HG03025 (cell line): ENCODE measurements at regions not wholly inside any gene's neighbourhood (a gene's known extent, or its start where the extent isn't known, plus 50 kb on each side); places are given as distances from the start of the nearest gene placed in this dataset.

ENCODE experiments used
- ATAC-seq: cut with Tn5 transposase; IDR thresholded peaks from one replicate; pipeline ENCODE4 v1.9.1; 2021; ENCODE audit warnings: mild to moderate bottlenecking, moderate library complexity; ENCODE audit not compliant: unreplicated experiment, low FRiP score

DNA sequence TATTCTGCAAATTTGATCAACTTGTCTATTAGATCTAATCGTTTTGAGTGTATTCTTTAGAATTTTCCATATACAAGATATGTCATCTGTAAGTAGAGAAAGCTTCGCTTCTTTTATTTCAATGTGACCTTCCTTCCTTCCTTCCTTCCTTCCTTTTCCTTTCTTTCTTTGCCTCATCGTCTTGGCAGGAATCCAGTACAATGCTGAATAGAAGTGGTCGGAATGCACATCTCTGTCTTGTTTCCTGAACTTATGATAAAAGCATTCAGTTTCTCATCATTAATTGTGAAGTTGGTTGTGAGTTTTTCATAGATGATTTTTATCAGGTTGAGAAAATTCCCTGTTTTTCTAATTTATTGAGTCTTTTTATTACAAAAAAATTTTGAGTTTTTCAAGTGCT, 300.7 kb upstream of the ZNF32 start:
- no peak for ATAC-seq

DNA sequence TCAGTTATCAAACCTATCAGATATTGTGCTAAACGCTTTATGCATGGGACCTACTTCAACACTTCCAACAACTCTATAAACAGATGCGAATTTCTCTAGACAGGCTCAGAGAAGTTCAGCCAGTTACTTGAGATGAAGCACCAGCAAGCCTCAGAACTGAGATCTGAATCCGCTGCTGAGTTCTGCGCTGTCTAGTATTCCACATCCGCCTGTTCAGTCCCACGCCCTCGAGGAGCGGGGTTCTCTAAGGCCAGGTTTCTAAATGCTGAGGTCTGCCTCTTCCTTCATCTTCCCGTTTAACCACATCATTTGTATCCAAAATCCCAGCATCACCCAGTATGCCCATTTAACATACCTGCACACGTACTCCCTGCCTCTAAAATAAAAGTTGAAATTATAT, 297.8 kb upstream of the ZNF32 start:
- no peak for ATAC-seq

- no peak for ATAC-seq
These were observed 297.2 kb upstream of the ZNF32 start for GRCh38 chr10:43945908-43946307.

DNA sequence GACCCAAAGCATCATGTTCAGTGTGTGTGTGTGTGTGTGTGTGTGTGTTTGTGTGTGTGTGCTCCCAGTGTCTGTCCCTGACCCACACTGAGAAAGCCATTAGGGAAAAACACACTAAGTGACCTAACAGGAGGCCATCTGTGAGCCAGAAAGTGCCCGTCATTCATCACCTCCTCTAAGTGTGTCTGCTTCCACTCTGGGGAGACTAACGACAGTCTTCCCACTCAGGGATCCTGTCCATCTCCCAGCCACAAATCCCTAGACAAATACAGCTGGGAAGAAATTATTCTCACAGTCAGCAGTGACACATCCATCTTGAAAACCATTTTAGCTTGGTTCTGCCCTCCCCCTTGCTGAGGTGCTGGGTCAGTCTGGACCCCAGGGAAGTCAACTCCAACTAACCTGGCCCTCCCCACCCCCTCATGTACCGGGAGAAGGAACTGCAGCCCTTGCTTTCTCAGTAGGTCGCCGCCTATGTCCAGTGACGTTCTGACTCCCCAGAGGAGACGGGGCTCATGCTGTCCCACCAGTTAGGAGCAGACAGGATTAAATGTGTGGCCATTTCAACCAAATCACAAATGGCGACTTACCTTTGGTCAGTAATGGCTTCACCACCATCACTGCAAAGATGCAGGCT, 296.5 kb upstream of the ZNF32 start:
- no peak for ATAC-seq

DNA sequence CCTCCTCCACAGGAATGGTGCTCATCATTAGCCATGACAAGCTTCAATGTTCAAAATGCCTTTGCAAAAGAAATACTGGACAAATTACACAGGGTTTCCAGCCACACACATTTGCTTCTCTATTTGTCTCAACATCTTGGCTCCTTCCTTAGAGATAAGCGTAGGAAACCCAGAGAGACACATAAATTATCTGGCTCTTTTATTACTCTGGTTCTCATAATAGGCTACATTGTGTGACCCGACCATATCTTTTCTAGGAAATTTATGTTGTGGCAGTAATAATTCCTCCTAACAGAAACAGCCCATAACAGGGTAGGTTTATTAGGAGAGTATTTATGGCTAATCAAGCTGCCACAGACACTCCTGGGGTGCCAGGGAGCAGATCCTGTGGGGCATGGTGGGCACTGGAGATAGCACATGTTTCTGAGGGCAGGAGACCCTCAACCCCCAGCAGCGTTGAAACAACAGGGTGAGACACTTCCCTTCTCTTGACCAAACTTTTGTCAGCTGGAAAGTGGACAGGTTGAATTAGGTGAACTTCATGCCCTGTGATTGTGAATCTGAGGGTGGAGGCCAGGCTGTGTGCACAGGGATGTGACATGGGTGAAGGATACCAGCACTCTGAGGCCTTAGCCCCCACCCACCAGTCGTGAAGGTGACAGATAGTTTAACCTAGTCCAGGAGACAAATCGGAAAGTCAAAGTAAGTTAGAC, 295.9 kb upstream of the ZNF32 start:
- ATAC-seq, result no peak

GRCh38 chr10:43943818-43944360, 295.2 kb upstream of the ZNF32 start:
- ATAC-seq, result no peak

GRCh38 chr10:43943119-43943817, 294.6 kb upstream of the ZNF32 start:
- no peak for ATAC-seq

DNA sequence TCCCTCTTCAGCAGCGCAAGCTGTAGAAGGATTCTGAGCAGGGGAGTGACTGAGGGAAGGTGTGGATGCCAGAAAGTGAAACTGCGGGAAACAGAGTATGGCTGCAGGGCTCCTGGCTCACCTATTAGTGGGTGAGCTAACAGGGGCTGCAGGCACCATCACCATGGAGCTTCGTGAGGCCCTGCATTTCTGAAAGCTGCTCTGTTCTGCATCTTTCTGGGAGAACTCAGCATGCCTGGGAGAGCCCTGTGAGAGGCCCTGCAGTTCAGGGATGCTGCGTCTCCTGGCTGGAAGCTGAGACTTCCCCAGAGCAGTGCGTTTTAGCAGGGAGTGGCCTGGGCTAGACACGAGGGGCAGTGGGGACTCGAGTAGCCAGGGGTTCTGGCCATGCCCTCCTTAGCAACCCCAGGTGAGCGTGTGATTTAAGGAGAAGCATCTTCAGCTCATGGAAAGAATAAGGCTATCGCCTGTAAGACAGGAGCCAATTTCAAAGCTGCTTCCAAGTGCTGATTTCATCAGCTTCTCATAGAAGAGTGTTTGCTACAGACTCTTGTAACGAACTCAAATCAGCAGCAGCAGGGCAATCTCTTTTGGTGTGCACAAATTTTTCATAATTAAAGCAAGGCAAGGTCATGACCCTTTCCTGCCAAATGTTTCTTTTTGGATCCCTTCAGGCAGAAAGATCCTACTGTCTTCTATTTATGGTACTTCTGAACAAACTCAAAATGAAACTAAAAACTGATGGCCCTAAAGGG, 293.6 kb upstream of the ZNF32 start:
- no peak for ATAC-seq

DNA sequence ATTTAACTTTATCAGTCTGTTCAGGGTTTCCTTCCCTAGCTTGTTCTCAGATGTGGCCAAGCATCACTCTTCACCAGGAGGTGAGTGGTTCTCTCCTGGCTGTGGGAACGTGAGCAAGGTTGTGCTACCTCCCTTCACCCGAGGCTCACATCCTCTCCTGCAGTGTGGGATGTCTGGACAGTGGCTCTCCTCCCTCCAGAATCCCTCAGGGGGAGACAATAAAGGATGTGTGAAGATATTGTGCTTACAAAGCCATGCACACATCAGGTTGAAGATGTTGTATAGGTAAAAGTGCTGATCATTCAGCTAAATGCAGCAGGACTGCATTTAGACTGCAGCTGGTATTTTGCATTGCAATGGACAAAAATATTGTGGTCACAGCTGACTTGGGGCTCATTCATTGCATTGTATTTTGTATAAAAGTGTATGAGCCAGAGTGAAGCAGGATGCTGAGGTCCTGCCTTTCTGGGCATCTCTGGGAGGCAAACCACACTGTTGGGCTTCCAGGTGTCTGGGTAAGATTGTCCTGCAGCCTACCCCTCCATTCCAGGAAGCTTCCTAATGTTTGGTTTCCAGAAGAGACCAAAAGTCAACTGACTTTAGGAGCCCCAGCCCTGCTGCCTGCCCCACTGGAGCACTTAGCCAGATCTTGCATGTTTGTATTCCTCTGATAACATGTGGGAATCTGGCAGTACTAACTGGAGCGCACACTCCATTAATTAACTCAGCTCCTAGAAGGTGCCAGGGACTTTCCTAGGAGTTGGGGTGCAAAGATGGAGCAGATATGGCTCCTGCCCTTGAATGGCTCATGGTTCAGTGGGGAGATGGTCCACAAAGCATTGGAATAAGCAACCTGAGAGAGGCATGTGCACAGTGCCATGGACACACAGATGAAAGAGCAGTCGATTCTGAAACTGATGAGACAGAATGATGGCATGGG, 292.5 kb upstream of the ZNF32 start:
- ATAC-seq, result no peak

GRCh38 chr10:43939939-43940820, 291.5 kb upstream of the ZNF32 start:
- no peak for ATAC-seq

GRCh38 chr10:43939389-43939938, 290.8 kb upstream of the ZNF32 start:
- no peak for ATAC-seq

GRCh38 chr10:43938810-43939209, 290.1 kb upstream of the ZNF32 start:
- no peak for ATAC-seq

- no peak for ATAC-seq
These were observed 282.7 kb upstream of the ZNF32 start for GRCh38 chr10:43931308-43931930.

DNA sequence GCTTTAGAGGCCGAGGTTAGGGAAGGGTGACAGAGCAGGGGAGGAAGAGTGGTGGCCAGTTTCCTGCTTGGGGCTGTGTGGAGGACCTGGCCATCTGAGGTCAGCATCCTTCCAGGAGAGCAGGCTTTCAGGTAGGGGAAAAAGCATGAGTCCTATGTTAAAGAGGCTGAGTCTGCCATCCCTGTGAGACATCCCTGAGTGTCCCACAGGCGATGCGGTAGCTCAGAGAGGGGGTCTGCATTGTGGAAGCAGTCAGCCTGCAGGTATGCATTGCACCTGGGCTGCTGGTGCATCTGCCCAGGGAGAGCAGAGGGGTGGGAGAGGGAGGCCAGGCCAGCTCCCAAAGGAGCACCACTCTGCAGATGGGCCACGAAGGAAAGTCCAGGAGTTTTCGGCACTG, 282.1 kb upstream of the ZNF32 start:
- no peak for ATAC-seq

DNA sequence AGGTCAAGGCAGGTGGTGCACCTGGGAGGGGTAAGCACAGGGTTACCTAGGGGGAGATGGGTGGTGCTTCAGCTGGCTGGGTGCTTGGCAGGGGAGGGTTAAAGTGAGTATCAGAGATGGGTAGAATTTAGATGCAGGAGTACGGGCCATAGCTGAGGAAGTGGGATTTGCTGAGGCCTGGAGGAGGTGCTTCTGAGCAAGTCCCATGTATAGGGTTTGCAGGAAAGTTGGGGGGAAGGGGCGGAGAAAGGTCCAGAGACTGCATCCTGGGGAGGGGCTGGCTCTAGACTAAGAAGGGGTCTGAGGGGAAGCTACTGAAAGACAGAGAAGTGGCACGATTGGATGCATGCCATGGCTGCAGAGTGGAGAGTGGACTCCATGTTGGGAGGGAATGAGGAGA, 281.6 kb upstream of the ZNF32 start:
- ATAC-seq, result no peak

GRCh38 chr10:43929122-43929521, 280.4 kb upstream of the ZNF32 start:
- no peak for ATAC-seq

GRCh38 chr10:43928425-43928968, 279.8 kb upstream of the ZNF32 start:
- no peak for ATAC-seq
